ENCODE measurements at regions not wholly inside any gene's neighbourhood (a gene's known extent, or its start where the extent isn't known, plus 50 kb on each side); places are given as distances from the start of the nearest gene placed in this dataset.

- no peak for DNase-seq (ENCODE audit: low spot score)
- Mint-ChIP-seq H3K36me3 (ENCODE audit: low read depth, unreplicated experiment) (peaks cover 4% of the 10 kb centered on the region), H3K27ac (ENCODE audit: unreplicated experiment) (no peak overlapping the region), H3K9me3 (ENCODE audit: unreplicated experiment) (no peaks in the 10 kb centered on the region), H3K4me3 (ENCODE audit: unreplicated experiment) (no peak overlapping the region), H3K4me1 (ENCODE audit: unreplicated experiment) (peaks cover 35% of the 10 kb centered on the region), H3K27me3 (ENCODE audit: unreplicated experiment) (peaks cover 4% of the 10 kb centered on the region)
- TF ChIP-seq, protein P1, sequence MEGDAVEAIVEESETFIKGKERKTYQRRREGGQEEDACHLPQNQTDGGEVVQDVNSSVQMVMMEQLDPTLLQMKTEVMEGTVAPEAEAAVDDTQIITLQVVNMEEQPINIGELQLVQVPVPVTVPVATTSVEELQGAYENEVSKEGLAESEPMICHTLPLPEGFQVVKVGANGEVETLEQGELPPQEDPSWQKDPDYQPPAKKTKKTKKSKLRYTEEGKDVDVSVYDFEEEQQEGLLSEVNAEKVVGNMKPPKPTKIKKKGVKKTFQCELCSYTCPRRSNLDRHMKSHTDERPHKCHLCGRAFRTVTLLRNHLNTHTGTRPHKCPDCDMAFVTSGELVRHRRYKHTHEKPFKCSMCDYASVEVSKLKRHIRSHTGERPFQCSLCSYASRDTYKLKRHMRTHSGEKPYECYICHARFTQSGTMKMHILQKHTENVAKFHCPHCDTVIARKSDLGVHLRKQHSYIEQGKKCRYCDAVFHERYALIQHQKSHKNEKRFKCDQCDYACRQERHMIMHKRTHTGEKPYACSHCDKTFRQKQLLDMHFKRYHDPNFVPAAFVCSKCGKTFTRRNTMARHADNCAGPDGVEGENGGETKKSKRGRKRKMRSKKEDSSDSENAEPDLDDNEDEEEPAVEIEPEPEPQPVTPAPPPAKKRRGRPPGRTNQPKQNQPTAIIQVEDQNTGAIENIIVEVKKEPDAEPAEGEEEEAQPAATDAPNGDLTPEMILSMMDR (IDR thresholded peaks at IDR 0.05; ENCODE audit: unreplicated experiment): no peak
Measured at GRCh38 chr9:89844075-89844474, 239.3 kb downstream of the GADD45G start.

DNA sequence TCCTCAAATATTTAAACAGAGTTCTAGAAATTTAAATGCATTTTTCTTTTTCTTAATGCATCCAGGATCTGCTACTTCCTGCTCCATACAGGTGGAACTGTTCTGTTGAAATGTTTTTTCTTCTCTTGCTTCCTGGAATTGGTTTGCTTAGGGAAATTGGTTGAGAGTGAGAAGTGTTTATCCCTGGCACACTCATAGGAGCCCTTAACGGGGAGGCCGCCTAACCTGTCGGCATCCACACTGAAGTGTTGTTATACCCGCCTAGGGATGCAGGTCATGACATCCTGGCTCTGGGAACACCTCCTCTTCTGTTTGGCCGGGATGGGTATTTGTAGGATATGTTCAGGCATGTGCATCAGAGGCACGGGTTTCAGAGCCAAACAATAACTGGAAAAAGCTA, 239.7 kb downstream of the GADD45G start:
- TF ChIP-seq, protein P1 (IDR thresholded peaks at IDR 0.05; ENCODE audit: unreplicated experiment): no peak
- no peak overlapping the region for H3K27ac Mint-ChIP-seq (ENCODE audit: unreplicated experiment)
- H3K4me3 Mint-ChIP-seq (ENCODE audit: unreplicated experiment): no peak overlapping the region
- DNase-seq (ENCODE audit: low spot score): no peak
- H3K4me1 Mint-ChIP-seq (ENCODE audit: unreplicated experiment): peaks cover 35% of the 10 kb centered on the region
- H3K27me3 Mint-ChIP-seq (ENCODE audit: unreplicated experiment): peaks cover 4% of the 10 kb centered on the region
- no peaks in the 10 kb centered on the region for H3K9me3 Mint-ChIP-seq (ENCODE audit: unreplicated experiment)
- H3K36me3 Mint-ChIP-seq (ENCODE audit: low read depth, unreplicated experiment): peaks cover 4% of the 10 kb centered on the region

- no peaks in the 10 kb centered on the region for H3K9me3 Mint-ChIP-seq (ENCODE audit: unreplicated experiment)
- H3K4me3 Mint-ChIP-seq (ENCODE audit: unreplicated experiment): no peak overlapping the region
- H3K36me3 Mint-ChIP-seq (ENCODE audit: low read depth, unreplicated experiment): peaks cover 4% of the 10 kb centered on the region
- no peak overlapping the region for H3K27ac Mint-ChIP-seq (ENCODE audit: unreplicated experiment)
- TF ChIP-seq, protein P1 (IDR thresholded peaks at IDR 0.05; ENCODE audit: unreplicated experiment): no peak
- peaks cover 32% of the 10 kb centered on the region for H3K4me1 Mint-ChIP-seq (ENCODE audit: unreplicated experiment)
- H3K27me3 Mint-ChIP-seq (ENCODE audit: unreplicated experiment): peaks cover 1% of the 10 kb centered on the region
- no peak for DNase-seq (ENCODE audit: low spot score)
Measured at GRCh38 chr9:89845321-89845720, 240.5 kb downstream of the GADD45G start.

- DNase-seq (ENCODE audit: low spot score): no peak
- no peak overlapping the region for H3K4me3 Mint-ChIP-seq (ENCODE audit: unreplicated experiment)
- H3K27ac Mint-ChIP-seq (ENCODE audit: unreplicated experiment): no peak overlapping the region
- TF ChIP-seq, protein P1 (IDR thresholded peaks at IDR 0.05; ENCODE audit: unreplicated experiment): no peak
- peaks cover 1% of the 10 kb centered on the region for H3K27me3 Mint-ChIP-seq (ENCODE audit: unreplicated experiment)
- H3K36me3 Mint-ChIP-seq (ENCODE audit: low read depth, unreplicated experiment): peaks cover 4% of the 10 kb centered on the region
- peaks cover 32% of the 10 kb centered on the region for H3K4me1 Mint-ChIP-seq (ENCODE audit: unreplicated experiment)
- no peaks in the 10 kb centered on the region for H3K9me3 Mint-ChIP-seq (ENCODE audit: unreplicated experiment)
Measured at GRCh38 chr9:89845862-89846261, 241.1 kb downstream of the GADD45G start.

DNA sequence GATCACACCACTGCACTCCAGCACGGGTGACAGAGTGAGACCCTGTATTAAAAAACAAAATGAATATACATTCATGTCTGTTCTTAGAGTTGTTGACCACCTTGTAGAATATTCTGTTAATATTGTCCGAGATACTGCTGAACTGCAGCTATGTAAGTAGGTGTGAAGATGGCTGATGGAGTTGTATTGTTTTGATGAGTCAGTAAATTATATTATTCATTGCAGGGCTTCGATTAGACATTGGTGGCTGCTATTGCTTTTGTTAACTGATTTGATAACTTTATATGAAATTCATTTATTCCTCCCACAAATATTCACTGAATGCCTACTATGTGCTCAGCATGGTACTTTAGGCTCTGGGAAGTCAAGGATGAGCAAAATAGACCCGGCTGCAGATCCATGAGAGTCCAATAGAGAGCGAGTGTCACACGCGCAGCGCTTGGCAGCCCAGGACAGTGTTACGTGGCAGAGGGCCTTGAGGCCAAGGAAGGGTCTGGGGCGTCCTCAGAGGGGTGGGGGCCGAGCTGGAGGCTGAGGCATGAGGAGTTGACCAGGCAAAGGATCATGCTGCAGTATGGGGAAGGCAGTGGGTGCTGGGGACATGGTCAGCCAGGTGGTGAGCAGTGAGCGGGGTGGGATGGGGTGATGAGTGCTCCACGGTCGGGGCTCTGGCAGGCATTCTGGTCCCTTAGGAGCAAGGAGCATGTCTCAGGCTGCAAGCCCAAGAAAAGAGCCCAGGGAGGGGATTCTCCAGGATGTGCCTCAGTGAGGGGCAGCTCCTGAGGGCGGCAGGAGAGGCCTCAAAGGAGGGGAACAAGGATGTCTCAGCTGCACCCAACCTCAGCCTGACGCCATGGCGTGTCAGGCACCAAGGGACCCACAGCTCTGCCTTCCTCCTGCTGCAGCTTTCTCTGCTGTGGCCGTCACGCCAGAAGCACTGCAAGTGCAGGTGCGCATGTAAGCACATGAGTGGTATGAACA, 243.5 kb downstream of the GADD45G start:
- TF ChIP-seq, protein P1 (IDR thresholded peaks at IDR 0.05; ENCODE audit: unreplicated experiment): no peak
- Mint-ChIP-seq H3K36me3 (ENCODE audit: low read depth, unreplicated experiment) (no peaks in the 10 kb centered on the region), H3K9me3 (ENCODE audit: unreplicated experiment) (no peaks in the 10 kb centered on the region), H3K4me3 (ENCODE audit: unreplicated experiment) (no peak overlapping the region), H3K27me3 (ENCODE audit: unreplicated experiment) (peaks cover 1% of the 10 kb centered on the region), H3K4me1 (ENCODE audit: unreplicated experiment) (peaks cover 28% of the 10 kb centered on the region), H3K27ac (ENCODE audit: unreplicated experiment) (no peak overlapping the region)
- DNase-seq (ENCODE audit: low spot score): no peak

All from endothelial cell (in vitro differentiated cells).